D341Med (cell line): ENCODE measurements at regions not wholly inside any gene's neighbourhood (a gene's known extent, or its start where the extent isn't known, plus 50 kb on each side); places are given as distances from the start of the nearest gene placed in this dataset.

Experiments
- DNase-seq: peaks from one replicate; pipeline ENCODE4 v3.0.0; 2012; ENCODE audit warnings: low spot score

DNA sequence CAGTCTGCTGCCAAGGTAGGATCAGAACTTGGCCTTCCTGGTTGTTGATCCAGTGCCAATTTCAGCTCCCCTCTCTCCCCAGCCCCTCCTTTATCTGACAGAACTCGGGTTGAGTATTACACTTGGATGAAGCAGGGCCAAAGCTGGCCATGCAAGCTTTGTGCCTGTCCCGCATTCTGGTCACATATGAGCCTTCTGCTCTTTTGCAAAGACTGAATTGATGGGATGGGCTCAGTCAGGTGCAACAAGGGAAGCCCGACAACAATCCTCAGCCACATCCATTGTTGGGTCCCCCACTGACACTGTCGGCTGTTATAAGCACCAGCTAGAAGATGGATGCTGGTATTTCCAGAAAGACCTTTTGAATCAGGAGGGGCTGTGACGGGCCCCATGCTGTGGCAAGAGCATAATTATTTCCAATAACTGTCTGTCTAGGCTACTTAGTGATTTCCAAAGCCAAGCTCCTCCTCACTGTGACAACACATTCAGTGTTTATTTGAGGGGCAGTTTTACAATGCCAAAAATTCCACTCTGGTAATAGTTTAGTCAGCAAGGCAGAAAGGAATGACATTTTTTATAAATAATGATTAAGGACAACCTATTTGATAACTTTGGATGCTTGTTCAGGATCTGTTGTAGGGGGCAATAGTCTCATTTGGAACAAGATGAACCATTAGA, 146.8 kb upstream of the FRMD4B start:
- no peak for DNase-seq

DNA sequence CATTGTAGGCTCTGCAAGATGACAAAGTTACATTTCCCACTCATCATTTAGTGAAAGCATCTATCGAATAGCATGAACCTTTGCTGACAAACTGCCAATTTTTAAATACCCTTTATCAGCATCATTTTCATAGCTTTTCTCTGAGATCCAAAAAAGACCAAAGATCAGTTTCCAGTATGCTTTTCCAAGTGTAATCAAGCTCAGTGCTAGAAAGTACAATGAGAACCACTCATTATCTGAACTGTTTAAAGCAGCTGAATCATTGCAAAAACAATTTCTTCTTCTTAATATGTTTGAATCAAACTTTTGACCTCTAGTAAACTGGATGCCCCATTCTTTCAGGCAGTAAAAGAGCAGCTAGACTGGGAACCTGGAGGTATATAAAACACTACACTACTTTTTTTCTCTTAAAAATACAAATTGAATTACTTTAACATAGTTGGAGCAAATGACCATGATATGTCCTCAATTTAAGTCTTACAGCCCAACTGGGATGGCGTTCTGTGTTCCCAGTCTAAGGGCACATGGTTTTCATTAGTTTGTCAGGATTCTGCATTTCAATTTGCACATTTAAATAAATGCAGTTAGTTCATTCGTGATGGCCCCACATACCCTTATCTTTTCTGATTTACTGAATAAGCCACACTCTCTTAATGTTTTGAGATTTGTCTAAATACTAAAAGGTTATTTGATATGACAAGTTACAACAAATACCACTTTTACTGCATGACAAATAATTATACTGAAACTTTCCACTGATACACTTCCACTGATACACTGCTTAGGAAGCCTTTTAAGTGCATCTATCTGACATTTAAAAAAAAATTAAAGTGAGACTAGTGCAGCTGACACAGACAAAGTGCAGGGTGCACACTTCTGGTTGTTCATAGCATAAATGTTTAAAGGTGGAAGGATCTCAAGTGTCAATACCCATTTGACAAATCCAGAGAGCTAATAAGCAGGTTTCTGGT, 146.0 kb upstream of the FRMD4B start:
- no peak for DNase-seq

DNA sequence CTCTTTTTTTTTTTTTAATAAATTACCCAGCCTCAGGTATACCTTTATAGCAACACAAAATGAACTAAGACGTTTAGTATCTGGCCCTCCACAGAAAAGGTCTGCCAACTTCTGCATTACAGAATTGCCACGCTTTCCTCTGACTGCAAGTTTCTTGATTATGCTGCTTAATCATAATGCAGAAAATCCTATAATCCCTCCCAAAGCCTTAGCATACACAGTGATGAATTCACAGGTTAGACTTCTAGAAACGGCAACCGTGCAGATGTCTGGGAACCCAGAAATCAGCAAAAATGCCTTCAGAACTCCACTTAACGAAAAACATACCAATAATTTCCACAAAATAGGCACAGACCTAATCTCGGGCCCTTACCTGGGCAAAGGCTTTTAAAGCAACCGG, 144.7 kb upstream of the FRMD4B start:
- DNase-seq = peak; percentile 54

DNA sequence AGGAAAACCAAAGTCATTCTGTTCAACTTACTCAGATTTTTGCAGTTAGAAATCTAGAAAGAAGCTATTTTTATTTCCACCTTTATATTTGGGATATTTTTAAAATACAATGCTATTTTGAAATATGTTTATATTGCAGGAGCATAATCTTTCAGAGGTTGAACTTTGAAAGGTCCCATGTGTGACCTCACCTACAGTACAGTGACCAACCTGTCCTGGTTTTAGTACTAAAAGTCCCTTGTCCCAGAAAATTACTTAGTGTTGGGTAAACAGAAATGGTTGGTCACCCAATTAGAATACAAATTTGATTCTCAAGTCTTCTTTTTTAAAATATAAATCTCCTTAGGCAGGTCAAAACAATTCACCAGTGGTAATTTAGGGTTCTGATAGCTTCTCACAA, 141.6 kb upstream of the FRMD4B start:
- DNase-seq = no peak

DNA sequence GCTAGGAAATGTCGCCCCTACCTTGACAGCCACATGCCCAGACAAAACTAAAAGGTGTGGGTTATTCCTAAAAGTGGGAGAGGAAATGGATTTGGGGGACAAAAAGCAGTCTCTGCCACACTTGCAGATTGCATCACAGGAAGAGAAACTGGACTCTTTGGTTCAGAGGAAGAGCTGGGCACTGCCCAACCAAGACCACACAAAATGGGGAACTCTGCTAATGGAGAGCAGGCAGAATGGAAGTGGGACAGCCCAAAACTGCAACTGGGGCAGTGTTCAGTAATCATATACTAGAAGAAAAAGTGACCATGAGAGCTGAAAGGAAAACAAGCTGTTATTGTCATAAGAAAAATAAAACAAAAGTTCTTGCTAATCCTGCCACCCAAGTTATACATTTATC, 138.9 kb upstream of the FRMD4B start:
- DNase-seq = no peak

DNA sequence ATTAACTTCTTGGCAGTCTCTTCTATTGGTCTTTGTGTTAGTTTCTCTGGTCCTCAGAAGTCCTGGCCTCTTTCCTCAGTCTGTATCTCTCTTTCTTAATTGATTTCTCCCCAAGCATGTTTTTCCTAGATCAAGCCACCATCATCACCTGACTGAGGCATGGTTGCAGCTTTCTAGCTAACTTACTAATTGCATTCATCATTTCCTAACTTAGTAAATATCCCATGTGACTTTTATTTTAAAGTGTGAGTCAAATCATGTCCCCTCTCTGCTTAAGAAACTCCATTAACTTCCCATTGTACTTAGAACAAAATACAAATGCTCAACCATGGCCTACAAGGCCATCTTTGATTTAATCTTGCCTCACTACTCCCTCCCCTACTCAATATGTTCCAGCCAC, 135.4 kb upstream of the FRMD4B start:
- DNase-seq = no peak

DNA sequence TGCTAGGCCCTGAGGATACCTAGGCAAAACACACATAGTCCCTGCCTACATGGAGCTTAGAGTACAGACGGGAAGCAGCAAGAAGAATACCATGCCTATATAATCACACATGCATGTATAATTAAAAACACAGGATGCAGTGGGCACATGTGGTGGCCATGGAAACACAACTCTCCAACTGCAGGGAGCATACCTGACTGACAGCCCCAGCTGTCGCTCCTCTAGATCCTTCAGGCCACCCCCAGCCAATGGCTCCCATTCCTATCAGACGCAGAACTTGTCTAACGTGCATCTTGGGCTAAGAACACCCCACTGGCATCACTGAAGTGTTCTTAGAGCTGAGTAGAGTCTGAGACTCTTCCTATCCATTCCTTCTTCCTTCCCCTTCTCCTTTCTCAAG, 125.5 kb upstream of the FRMD4B start:
- DNase-seq = no peak

DNA sequence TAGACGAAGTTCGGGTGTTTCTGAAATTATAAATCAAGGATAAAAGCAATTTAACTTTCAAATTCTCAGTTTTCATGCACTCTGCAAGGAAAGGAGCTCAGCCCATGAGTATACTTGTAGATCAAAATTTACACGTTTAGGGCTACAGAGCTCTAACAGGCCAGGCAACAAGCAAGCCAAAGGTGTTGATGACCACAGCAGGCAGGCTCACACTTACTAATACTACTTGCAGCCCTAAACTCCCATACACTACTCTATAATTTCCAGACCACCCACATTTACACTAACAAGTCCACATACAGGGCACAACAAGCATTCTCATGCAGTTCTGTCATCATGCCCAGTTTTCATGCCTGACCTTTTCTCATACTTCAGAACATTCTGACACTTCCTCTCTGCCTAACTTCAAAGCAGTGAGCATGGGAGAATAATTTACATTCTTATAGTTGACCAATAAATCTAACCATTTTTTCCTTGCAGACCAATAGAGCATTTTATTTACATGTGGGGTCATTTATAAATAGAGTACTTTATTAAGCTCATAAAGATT, 124.7 kb upstream of the FRMD4B start:
- DNase-seq = no peak

DNA sequence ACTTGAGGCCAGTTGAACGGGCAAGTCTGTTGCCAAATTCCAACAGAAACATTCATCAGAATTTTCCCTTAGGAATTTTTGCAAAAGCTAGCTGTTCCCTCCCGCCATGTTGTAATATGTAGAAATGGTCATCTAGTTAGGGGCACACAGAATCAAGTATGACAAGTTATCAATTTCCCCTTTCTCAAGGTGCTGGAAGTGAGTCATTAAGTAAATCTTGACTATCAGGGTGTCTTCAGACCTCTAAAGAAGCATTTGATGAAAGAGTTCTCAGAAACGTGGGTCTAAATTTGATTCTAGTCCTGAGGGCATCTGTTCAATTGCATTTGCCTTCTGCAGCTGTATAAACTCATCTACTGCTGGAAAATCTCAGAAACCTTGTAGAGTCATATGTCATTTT, 123.4 kb upstream of the FRMD4B start:
- DNase-seq = no peak

DNA sequence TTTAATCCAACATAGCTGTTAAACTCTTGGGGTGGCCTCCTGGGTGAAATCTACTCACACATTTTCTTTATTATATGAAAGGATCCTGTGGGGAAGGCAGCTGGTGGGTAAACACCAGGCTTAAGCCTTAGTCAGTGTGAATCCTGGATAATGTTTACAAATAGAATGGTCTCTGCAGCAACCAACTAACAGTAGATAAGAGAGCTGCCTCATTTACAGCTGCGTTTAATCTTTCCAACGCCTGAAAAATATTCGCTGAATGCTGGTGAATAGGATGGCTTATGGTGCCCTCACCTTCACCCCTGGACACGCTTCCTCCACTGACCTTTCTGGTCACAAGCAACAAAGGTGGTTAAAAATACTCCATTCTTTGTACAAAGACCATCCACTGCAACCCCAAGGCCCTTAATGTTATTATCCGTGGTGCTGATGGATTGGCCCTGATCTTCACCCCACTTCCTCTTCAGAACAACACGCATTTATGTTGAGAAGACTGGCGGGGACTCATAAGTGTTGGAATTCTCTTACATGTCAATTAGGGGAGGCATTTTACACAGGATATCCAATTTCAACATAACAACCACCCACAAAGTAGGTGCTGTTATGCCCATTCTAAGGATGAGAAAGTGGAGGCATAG, 120.0 kb upstream of the FRMD4B start:
- peak; percentile 70 for DNase-seq

DNA sequence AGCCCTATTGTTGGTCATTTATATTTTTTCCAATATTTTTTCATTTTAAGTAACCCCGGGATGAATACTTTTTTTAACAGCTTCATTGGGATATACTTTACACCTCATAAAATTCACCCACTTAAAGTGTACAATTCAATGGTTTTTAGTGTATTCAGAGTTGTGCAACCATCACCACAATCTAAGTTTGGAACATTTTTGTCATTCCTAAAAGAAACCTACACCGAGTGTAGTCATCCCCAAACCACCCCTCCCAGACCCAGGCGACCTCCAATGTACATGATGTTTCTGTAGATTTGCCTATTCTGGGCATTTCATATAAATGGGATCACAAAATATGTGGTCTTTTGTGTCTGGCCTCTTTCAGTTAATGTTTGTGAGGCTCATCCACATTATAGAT, 118.3 kb upstream of the FRMD4B start:
- no peak for DNase-seq

DNA sequence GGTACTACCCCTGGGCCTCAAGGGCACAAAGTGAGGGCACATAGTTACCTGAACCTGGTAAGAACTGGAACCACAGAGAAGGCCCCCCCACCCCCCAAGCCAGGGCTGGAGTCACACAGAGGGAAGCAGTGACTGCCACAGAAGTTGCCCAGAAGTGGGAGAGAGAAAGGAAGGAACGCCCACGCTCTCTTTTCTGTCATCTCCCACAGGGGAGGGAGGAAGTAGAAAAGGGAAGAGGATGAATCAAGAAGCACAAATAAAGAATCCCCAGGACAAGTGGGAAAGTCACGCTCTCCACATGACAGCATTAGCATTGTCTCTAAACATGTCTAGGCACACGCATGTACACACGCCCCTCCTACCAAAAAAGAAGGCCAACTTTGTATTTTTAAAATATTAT, 114.7 kb upstream of the FRMD4B start:
- no peak for DNase-seq

DNA sequence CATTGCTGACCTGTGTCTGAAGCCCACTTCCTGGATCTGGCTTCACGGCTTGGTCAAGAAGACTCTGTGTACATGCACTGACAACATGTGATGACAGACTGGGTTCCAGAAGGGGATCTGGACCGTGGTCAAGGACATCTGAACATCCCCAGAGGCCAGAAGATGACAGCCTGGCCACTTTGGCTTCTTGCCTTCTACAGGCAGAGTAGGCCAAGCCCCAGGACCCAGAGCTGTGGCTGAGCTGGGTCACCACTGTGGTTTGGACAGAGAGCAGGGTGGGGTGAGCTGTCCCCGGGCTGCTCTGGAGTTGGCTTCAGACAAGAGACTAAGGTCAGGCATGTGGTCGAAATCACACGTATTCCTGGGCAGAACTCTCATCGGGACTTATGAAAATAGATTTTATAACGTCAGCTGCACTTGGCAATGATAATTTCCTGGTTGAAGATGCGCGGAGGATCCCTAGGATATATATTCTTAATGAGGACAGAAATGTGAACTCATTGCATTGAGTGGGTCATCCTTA, 114.1 kb upstream of the FRMD4B start:
- DNase-seq = no peak

DNA sequence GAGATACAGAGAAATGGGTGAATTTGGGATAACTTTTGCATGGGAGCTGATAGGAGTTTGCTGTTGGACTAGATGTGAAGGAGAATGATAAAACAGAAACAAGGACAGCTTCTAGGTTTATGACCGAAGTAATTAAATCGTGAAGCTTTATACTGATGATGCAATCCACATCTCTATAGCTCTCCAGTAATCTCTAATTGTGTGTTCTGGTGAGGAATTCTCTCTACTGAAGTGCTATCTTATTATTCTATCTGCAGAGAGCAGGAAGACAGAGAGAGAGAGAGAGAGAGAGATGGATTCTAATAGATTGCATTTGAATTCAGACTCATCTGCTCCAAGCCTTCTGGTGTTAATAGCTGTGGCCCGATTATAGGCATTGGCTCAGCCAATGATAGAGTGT, 113.5 kb upstream of the FRMD4B start:
- no peak for DNase-seq

DNA sequence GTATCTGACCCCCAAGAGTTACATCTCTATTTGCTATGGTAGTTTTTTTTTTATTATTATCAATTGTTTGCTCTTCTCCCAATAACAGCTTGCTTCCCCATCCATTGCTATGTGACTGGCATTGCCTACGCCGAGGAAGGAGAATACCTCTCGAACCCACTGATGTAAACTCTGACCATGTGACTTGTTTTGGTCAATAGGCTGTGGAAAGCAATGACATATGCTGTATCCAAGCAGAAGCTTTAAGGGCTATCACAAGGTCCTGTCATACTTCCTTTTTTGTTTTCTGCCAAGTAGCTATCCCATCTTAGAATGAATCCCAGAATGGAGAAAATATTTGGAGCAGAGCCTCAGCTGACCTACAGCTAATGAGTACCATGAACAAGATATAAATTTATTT, 111.0 kb upstream of the FRMD4B start:
- DNase-seq = no peak

DNA sequence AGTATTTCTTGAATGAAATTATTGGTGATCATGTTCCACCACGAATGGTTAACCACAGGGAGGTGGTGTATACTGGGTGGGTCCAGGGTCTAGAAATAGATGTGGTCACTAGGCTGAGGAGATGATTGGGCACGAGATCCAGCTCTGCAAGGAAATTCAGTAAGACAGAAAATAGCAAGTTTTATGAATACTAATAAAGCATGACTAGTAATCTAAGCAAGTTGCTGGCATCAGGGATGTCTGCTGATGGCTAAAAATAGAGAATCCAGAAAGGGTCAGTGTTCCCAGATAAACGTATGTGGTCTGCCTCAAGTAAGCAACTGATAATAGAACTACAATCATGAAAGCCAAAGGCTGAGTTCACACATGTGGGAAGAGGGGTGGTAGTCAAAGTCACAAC, 108.3 kb upstream of the FRMD4B start:
- DNase-seq = no peak

DNA sequence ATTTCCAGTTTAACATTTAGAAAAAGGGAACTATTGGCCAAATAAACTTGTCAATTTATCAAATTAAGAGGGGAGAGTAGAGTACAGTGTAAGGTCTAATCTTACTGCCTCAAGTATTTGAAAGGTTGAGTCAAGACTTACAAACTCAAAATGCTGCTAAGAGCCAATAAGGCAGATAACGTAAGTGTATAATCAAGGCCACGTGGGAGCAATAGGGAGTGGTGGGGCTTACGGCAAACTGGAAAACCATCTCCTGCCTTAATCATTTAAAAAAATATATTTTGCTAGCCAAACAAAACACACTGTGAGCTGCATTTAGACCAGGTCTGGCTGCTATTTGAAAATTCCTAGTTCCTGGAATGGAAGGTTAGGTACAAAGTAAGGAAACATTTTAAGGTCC, 107.3 kb upstream of the FRMD4B start:
- no peak for DNase-seq

DNA sequence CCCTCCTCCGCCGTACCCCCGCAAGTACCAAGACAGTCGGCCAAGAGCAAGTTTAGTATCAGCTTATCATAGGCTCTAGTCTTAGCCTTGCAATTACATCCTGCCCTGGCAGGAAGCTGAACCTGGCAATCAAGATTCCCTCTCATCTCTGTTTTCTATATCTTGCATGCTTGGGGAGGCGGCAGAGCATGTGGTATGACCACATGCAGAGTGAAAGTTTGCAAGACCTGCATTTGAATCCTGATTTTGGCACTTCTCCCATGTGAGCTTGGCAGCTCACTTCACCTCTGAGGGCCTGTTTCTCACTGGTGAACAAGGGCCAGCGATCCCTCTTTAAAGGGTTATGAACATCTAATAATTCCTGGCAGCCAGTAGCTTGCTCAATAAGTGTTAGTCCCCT, 106.1 kb upstream of the FRMD4B start:
- no peak for DNase-seq

DNA sequence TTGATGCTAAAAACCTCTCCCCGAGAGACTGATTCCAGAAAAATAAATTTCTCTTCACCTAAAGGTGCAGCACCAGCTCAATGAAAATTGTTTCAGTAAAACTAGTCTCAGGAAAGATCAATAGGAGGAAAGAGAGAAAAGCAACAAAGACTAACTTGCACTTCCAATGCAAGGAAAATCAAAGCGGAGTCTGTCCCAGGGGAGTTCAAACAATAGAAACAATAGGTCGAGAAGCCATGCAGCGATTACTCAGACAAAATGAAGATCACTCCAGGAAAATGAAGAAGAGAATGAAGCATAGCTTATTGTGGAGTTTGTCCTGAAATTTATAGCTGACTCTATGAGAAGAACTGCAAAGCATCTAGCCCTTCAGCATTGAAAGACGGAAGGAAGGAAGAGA, 105.1 kb upstream of the FRMD4B start:
- no peak for DNase-seq

DNA sequence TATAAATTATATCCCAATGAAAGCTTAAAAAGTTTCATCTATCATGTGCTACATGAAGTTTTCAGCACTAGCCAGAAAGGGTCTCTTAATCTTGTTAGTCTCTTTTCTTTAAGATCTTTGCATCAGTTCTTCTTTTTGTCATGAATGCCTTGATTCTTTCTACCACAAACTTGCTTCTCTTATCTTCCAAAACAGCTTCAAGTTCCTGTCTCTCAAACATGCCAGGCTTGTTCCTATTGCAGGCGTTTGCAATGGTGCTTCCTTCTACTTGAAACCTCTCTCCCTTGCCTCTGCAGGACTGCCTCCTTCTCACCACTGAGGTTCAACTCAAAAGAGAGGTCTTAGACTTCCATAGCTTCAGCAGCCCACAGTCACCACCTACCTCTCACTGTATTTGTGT, 104.3 kb upstream of the FRMD4B start:
- no peak for DNase-seq

DNA sequence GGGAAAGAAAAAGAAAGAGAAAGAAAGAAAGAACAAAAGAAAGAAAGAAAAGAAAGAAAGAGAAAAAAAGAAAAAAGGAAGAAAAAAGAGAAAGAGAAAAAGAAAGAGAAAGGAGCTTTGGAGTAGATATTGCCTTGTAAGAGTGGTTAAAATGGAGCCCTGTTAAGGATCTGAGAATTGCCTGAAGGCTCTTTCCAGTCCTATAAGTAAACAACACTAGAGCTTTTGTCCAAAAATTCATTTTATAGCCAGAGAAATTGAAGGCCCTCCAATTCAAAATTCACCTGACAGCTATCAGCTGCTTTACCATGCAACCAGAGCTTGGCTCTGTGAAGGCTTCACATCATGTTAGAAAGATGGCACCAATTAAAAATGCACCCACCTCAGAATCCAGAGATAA, 102.1 kb upstream of the FRMD4B start:
- DNase-seq = no peak

DNA sequence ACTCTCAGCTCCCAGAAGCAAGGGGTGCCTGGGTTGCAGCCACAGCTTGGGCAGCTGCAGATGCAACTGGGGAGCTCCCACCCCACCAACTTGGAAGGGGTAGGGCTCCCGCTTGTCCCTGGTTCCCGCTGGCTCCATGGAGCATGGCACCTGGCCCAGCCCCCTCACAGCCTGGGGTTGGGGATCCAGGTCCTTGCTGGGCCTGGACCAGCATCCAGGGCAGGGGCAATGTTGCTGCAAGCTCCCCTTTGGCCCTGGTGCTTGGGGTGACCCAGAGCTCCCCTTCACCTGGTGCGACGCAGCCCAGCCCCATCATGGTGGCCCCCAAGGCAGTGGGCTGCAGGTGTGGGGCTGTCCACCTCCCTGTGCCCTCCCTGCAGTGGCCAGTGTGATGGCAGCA, 99.6 kb upstream of the FRMD4B start:
- DNase-seq = no peak
